H9 (cell line): ENCODE measurements at regions not wholly inside any gene's neighbourhood (a gene's known extent, or its start where the extent isn't known, plus 50 kb on each side); places are given as distances from the start of the nearest gene placed in this dataset.

ENCODE experiments used
- DNase-seq: peaks from one replicate; pipeline ENCODE4 v3.0.0-alpha.2; 2017
- H2AFZ ChIP-seq: one replicate; pipeline ENCODE4 v1.6.1; 2013; ENCODE audit warnings: mild to moderate bottlenecking, low read length, control low read depth, moderate library complexity
- H2AK5ac ChIP-seq: 2 replicates; pipeline ENCODE4 v1.6.1; 2013; ENCODE audit warnings: low read length, control low read depth, mixed read lengths; ENCODE audit not compliant: insufficient read length
- H2BK120ac ChIP-seq: one replicate; pipeline ENCODE4 v1.6.1; 2013; ENCODE audit warnings: low read depth, mild to moderate bottlenecking, low read length, control low read depth, inconsistent platforms; ENCODE audit not compliant: poor library complexity, severe bottlenecking
- H2BK12ac ChIP-seq: 2 replicates; pipeline ENCODE4 v1.6.1; 2013; ENCODE audit warnings: low read length, control low read depth, mixed read lengths, low read depth; ENCODE audit not compliant: insufficient read length
- H2BK15ac ChIP-seq: 2 replicates; pipeline ENCODE4 v1.6.1; 2013; ENCODE audit warnings: low read depth, low read length, control low read depth
- H2BK20ac ChIP-seq: one replicate; pipeline ENCODE4 v1.6.1; 2013; ENCODE audit warnings: low read depth, mild to moderate bottlenecking, low read length, control low read depth, inconsistent platforms; ENCODE audit not compliant: poor library complexity, severe bottlenecking
- H2BK5ac ChIP-seq: 2 replicates; pipeline ENCODE4 v1.6.1; 2013; ENCODE audit warnings: low read length, control low read depth, mixed read lengths; ENCODE audit not compliant: insufficient read length
- H3K14ac ChIP-seq: 2 replicates; pipeline ENCODE4 v1.6.1; 2013; ENCODE audit warnings: low read length, control low read depth; ENCODE audit not compliant: insufficient read depth
- H3K18ac ChIP-seq: 2 replicates; pipeline ENCODE4 v1.6.1; 2013; ENCODE audit warnings: low read depth, mild to moderate bottlenecking, mixed read lengths, low read length, control low read depth; ENCODE audit not compliant: insufficient read length
- H3K23ac ChIP-seq: 2 replicates; pipeline ENCODE4 v1.6.1; 2013; ENCODE audit warnings: low read length, control low read depth, mixed read lengths, low read depth; ENCODE audit not compliant: insufficient read length
- H3K23me2 ChIP-seq: 2 replicates; pipeline ENCODE4 v1.6.1; 2013; ENCODE audit warnings: low read depth, mild to moderate bottlenecking, mixed read lengths, low read length, control low read depth; ENCODE audit not compliant: insufficient read length, poor library complexity, severe bottlenecking
- H3K27ac ChIP-seq: 2 replicates; pipeline ENCODE4 v1.5.1; 2013; ENCODE audit warnings: low read length, control low read depth, mixed read lengths, low read depth; ENCODE audit not compliant: insufficient read length
- H3K27me3 ChIP-seq: 2 replicates; pipeline ENCODE4 v1.6.1; 2013; ENCODE audit warnings: low read length, control low read depth, inconsistent platforms; ENCODE audit not compliant: insufficient read depth
- H3K4ac ChIP-seq: 2 replicates; pipeline ENCODE4 v1.6.1; 2013; ENCODE audit warnings: low read depth, mild to moderate bottlenecking, control low read depth, inconsistent platforms, low read length, moderate library complexity
- H3K4me1 ChIP-seq: 2 replicates; pipeline ENCODE4 v1.6.1; 2013; ENCODE audit warnings: low read length, control low read depth, inconsistent platforms; ENCODE audit not compliant: insufficient read depth
- H3K4me2 ChIP-seq: 2 replicates; pipeline ENCODE4 v1.6.1; 2013; ENCODE audit warnings: low read length, control low read depth, mixed read lengths; ENCODE audit not compliant: insufficient read length, insufficient read depth
- H3K56ac ChIP-seq: 2 replicates; pipeline ENCODE4 v1.6.1; 2013; ENCODE audit warnings: low read depth, mild to moderate bottlenecking, mixed read lengths, low read length, control low read depth; ENCODE audit not compliant: insufficient read length
- H3K79me1 ChIP-seq: 2 replicates; pipeline ENCODE4 v1.6.1; 2013; ENCODE audit warnings: low read depth, mild to moderate bottlenecking, moderate library complexity, low read length, control low read depth, inconsistent platforms; ENCODE audit not compliant: insufficient read depth, poor library complexity, severe bottlenecking
- H3K79me2 ChIP-seq: 2 replicates; pipeline ENCODE4 v1.6.1; 2013; ENCODE audit warnings: low read length, control low read depth, inconsistent platforms; ENCODE audit not compliant: insufficient read depth
- H3K9ac ChIP-seq: 2 replicates; pipeline ENCODE4 v1.6.1; 2013; ENCODE audit warnings: low read length, control low read depth, mixed read lengths; ENCODE audit not compliant: insufficient read length; ENCODE audit errors: extremely low read depth
- H3K9me3 ChIP-seq: one replicate; pipeline ENCODE4 v1.6.1; 2013; ENCODE audit warnings: low read depth, low read length, inconsistent platforms; ENCODE audit not compliant: control insufficient read depth
- H3T11ph ChIP-seq: one replicate; pipeline ENCODE4 v1.6.1; 2013; ENCODE audit warnings: mild to moderate bottlenecking, low read length, control low read depth, inconsistent platforms
- H4K20me1 ChIP-seq: one replicate; pipeline ENCODE4 v1.6.1; 2013; ENCODE audit not compliant: control insufficient read depth, insufficient read length, insufficient read depth
- H4K5ac ChIP-seq: 2 replicates; pipeline ENCODE4 v1.6.1; 2013; ENCODE audit warnings: low read depth, mild to moderate bottlenecking, mixed read lengths, low read length, control low read depth; ENCODE audit not compliant: insufficient read length
- H4K8ac ChIP-seq: replicated peaks from 2 replicates; pipeline ENCODE4 v1.6.1; 2013; ENCODE audit warnings: low read length, control low read depth, mixed read lengths, low read depth; ENCODE audit not compliant: insufficient read length
- H4K91ac ChIP-seq: 2 replicates; pipeline ENCODE4 v1.6.1; 2013; ENCODE audit warnings: low read depth, mild to moderate bottlenecking, moderate library complexity, mixed read lengths, low read length, control low read depth; ENCODE audit not compliant: insufficient read length
- H3K27ac Mint-ChIP-seq, 3 experiments: 2 replicates in 2 of 3; 3 replicates in 1 of 3; pipeline ENCODE4 v1.8.0; 2020 to 2021; ENCODE audit warnings: mixed read lengths in 3 of 3, mild to moderate bottlenecking in 1 of 3, moderate library complexity in 1 of 3
- H3K27me3 Mint-ChIP-seq: 2 replicates; pipeline ENCODE4 v1.8.0; 2021; ENCODE audit warnings: low read depth, mild to moderate bottlenecking, moderate library complexity, mixed read lengths
- H3K36me3 Mint-ChIP-seq, 3 experiments: 2 replicates in 2 of 3; 3 replicates in 1 of 3; pipeline ENCODE4 v1.8.0; 2020 to 2021; ENCODE audit warnings: low read depth in 3 of 3, mixed read lengths in 3 of 3; ENCODE audit not compliant: insufficient read depth in 1 of 3
- H3K4me1 Mint-ChIP-seq, 2 experiments: 2 replicates each; pipeline ENCODE4 v1.8.0; 2020; ENCODE audit warnings: mixed read lengths in 2 of 2
- H3K4me3 Mint-ChIP-seq, 2 experiments: 2 replicates in 1 of 2; 3 replicates in 1 of 2; pipeline ENCODE4 v1.8.0; 2020 to 2021; ENCODE audit warnings: mild to moderate bottlenecking in 2 of 2, mixed read lengths in 2 of 2, moderate library complexity in 1 of 2
- H3K9me3 Mint-ChIP-seq, 2 experiments: 2 replicates in 1 of 2; 3 replicates in 1 of 2; pipeline ENCODE4 v1.8.0; 2020; ENCODE audit warnings: mild to moderate bottlenecking in 2 of 2, mixed read lengths in 2 of 2, moderate library complexity in 1 of 2
- WGBS: extraction: QIAGEN DNeasy Blood & Tissue Kit; methylation state at CpG from one replicate; pipeline ENCODE4 v1.1.7; 2013; ENCODE audit warnings: missing lambda C conversion rate, low lambda C conversion rate, mixed read lengths; ENCODE audit not compliant: insufficient read length; ENCODE audit errors: extremely low coverage; 5-methylcytosine and 5-hydroxymethylcytosine counted together
- TF ChIP-seq, protein P1 (sequence below): fragments of 200-600 bp; sonication (generic); conservative IDR thresholded peaks from 3 replicates; pipeline ENCODE4 v1.8.0; 2021; ENCODE audit warnings: antibody characterized with exemption, mild to moderate bottlenecking

DNA sequence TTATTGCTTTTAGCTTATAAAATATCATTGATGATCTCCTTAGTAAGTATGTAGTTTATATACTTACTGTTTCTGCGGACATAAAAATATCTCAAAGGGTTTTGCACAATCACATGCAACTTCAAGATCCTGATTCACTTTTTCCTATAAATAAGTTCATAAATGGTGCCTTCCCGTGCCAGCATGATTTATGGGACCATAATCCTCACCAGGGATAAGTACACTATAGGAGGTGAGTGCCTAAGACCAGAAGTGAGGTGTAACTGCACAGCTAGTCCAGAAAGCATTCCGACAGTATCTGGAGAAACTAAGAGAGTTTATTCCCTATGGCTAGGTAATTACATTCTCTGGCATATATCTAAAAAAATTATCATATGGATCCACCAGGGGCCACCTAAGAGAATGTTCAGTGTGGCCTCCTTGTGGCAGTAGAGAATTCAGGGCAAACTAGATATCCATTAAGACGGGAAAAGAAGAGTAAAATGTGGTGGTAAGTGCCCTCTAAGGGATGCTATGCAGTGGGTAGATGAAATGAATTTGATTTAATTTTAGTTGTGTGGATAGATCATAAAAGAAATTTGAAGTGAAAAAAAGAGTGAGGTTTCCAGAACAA, 402.5 kb upstream of the SLC24A2 start:
- H4K8ac ChIP-seq, result no peak overlapping the region
- DNase-seq, result no peak

More for the DNA sequence above, 402.5 kb upstream of the SLC24A2 start:
- TF ChIP-seq, protein P1, sequence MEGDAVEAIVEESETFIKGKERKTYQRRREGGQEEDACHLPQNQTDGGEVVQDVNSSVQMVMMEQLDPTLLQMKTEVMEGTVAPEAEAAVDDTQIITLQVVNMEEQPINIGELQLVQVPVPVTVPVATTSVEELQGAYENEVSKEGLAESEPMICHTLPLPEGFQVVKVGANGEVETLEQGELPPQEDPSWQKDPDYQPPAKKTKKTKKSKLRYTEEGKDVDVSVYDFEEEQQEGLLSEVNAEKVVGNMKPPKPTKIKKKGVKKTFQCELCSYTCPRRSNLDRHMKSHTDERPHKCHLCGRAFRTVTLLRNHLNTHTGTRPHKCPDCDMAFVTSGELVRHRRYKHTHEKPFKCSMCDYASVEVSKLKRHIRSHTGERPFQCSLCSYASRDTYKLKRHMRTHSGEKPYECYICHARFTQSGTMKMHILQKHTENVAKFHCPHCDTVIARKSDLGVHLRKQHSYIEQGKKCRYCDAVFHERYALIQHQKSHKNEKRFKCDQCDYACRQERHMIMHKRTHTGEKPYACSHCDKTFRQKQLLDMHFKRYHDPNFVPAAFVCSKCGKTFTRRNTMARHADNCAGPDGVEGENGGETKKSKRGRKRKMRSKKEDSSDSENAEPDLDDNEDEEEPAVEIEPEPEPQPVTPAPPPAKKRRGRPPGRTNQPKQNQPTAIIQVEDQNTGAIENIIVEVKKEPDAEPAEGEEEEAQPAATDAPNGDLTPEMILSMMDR, result peak; percentile 24; the same call in 1 of the 3 replicates
- no CpG with 5 or more reads among the region's 4 CpGs for WGBS
- H3K23ac ChIP-seq, result no peak overlapping the region
- no peak overlapping the region for H2BK20ac ChIP-seq
- no peak overlapping the region for H3K4me2 ChIP-seq
- H3K18ac ChIP-seq, result no peak overlapping the region
- no peak overlapping the region for H3K9ac ChIP-seq
- no peaks in the 10 kb centered on the region for H3K9me3 ChIP-seq
- H2AFZ ChIP-seq, result no peak overlapping the region
- no peak overlapping the region for H2AK5ac ChIP-seq
- no peak overlapping the region for H3K56ac ChIP-seq
- H3K23me2 ChIP-seq, result no peaks in the 10 kb centered on the region
- H2BK5ac ChIP-seq, result no peak overlapping the region
- no peaks in the 10 kb centered on the region for H3K79me2 ChIP-seq
- no peak overlapping the region for H3K27ac Mint-ChIP-seq
- no peak overlapping the region for H4K5ac ChIP-seq
- H3K27me3 ChIP-seq, result no peaks in the 10 kb centered on the region
- H3K27me3 Mint-ChIP-seq, result no peaks in the 10 kb centered on the region; the same call in 1 of the 2 replicates
- no peak overlapping the region for H3K14ac ChIP-seq
- no peak overlapping the region for H2BK12ac ChIP-seq
- peaks cover 0 to 13% (median 6%) of the 10 kb centered on the region in 3 experiments; a peak in 4 of 7 replicates for H3K36me3 Mint-ChIP-seq
- H3K27ac ChIP-seq, result no peak overlapping the region
- H3K9me3 Mint-ChIP-seq, result peaks cover 11 to 12% of the 10 kb centered on the region in 2 experiments
- no peak overlapping the region for H4K91ac ChIP-seq
- no peak overlapping the region for H3K4ac ChIP-seq
- H4K20me1 ChIP-seq, result no peaks in the 10 kb centered on the region
- no peak overlapping the region for H3T11ph ChIP-seq
- no peak overlapping the region for H2BK120ac ChIP-seq
- no peak overlapping the region for H2BK15ac ChIP-seq
- no peak overlapping the region for H3K4me3 Mint-ChIP-seq
- H3K4me1 ChIP-seq, result peaks cover 7% of the 10 kb centered on the region; the same call in 1 of the 2 replicates
- H3K79me1 ChIP-seq, result no peaks in the 10 kb centered on the region
- peaks cover 11% of the 10 kb centered on the region in 2 experiments for H3K4me1 Mint-ChIP-seq
